ENCODE measurements at regions not wholly inside any gene's neighbourhood (a gene's known extent, or its start where the extent isn't known, plus 50 kb on each side); places are given as distances from the start of the nearest gene placed in this dataset.
A peak's percentile ranks its signal among the peaks of the same experiment; 100 is the strongest.

DNA sequence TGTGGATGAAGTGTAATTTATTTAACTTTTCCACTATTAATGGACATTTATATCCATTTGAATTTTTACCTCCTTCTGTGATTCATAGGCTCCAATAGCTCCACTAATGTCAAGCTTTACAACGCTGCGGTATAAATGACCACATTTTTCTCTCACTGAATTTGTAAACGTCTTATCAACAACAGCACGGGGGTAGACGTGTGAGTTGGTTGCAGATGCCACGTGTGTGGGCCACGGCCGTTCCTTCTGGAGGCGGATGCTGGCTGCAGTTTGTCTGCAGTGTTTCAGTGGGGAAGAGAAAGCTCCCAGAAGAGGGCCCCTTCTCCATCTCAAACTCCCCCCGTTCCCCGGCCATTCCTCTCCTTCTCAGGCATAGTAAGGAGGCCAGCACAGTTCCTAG is 68.2 kb upstream of the XYLT1 start:
- DNase-seq, result no peak

DNA sequence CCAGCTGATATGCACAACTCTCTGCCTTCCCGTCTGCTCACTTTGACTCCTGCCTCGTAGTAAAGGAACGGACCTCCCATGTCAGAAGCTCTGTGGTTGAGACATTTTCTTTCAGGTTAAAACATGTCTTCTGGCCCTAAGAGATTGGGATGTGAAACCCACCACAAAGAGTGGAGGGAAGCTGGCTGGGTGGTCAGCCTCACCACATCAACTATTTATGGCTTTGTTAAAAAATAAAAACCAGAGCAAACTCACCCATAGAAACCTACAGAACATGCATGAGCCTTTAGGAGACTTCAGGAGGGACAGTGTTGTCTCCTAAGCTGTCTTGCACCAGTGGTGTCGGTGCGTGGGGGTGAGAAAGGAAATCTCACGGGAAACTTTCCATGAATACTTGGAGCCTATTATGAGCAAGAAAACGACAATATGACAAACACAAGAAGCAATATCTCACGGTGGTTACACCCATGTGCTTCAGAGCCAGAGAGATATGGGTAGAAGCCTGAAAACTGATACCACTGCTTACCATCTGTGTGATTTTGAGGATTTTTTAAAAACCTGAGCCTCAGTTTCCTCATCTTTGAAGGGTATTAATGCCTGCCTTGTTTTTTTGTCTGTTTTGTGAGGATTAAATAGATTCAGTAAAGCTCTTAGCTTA is 61.7 kb upstream of the XYLT1 start:
- DNase-seq, result no peak

DNA sequence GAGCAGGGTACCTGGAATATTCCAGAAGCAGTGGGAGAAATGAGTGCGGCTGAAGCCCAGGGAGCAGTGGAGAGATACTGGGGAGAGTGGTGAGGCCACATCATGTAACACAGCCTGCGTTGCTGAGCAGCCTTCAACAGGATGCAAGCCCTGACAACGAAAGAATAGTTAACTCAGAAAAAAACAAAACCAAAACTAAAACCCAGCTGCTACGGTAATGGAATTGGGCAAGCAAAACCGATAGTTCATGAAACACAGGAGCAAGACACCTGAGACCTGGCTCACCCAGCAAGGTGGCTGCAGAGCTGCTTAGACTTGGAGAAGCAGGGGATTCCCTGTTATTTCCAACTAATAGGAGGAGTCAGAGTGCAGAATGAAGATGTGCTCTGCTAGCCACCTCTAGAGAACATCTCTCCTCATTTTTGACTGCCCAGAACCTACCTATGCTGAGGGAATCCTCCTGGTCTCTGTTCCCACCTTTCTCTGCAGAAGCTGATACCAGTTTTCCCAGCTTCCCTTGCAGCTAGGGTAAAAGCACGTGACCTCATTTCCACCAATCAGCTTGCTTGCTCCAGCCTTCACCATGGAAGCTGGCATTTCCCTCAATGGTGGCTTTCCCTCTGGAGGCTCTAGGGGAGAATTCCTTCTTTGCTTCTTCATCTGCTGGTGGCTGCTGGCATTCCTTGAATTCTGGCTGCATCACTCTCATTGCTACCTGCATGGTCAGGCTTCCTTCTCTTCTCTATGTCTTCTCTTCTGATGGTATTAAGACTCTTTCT is 59.4 kb upstream of the XYLT1 start:
- DNase-seq, result peak in 1 of 4 experiments; percentile 5

DNA sequence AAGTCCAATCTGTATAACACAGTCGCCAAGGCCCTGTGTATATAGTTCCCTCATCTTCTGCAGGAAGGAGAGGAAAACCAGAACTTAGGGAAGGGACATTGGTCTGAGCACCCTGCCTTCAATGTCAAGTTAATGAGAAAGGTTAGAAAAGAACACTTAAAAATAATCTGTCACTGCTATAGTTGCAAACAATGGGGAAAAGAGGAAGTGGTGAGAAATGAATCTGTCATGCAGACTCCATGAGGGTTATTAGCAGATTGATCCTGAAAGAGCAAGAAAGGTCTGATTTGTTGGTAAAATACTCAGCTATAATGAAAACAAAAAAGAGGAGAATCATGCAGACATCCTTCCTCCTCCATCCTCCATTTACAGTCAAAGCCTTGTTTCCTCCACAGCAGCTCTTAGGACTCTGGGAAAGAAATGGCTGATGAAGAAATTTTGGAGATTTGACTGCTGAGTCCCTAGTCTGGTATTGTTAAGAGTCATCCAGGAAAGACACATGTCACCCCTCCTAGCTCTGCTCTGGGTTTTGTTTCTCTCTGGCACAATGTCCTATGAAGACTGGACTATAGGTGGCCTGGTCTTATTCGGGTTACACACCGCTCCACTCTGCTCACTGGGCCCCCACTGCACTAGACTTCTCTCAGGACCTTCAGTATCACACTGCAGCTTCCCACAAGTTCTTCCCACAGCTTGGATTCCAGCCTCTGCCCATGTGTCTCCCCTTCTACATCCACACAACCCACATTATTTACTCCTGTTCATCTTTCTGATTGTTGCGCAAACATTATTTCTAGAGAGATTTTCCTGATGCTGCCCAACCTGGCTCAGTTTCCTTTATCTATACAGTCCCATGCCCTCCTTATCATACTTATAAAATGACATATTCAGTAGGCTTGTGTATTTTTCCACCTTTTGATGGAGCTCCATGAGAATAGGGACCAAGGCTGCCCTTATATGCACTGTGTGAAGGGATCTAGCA is 56.5 kb upstream of the XYLT1 start:
- DNase-seq, result no peak

DNA sequence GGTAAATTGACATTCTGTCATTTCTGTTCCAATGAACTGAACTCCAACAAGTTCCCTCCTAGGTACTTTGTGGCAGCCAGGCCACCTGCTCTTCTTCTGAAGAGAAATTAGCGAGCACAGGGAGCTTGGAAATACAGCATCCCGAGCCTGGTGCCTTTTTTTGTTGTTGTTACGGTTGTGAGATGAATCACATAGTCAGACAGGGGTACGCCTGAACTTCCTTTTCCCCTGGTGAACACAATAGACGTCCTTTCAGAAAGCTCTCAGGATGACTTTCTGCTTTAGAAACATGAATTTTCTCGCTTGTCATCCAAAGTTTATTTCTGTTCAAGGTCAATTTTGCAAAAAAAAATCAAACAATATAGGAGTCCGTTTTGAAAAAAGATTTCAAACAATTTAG is 53.9 kb upstream of the XYLT1 start:
- no peak for DNase-seq

DNA sequence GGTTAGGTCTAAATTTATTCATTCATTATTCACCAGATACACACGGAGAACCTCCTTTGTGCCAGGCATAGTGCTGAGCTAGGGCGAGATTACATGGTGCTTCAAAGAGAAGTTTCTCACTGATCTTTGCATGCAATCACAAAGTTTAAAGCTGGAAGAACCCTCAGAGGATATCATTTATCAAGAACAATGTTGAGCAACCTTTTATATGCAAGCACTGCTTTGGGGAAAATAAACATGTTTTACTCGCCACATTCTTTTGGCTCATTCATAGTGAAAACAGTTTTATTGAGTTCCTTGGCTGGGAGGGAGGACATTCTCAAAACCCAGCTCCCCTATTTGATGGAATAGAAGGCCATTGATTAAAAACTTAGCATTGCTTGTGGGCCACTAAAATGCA is 49.8 kb upstream of the XYLT1 start:
- DNase-seq, result no peak

Measured in activated naive CD4-positive, alpha-beta T cell (primary cell).